ENCODE measurements at regions not wholly inside any gene's neighbourhood (a gene's known extent, or its start where the extent isn't known, plus 50 kb on each side); places are given as distances from the start of the nearest gene placed in this dataset.
A peak's percentile ranks its signal among the peaks of the same experiment; 100 is the strongest.

- H3K27ac ChIP-seq: no peak overlapping the region
- TF ChIP-seq CTCF (conservative IDR thresholded peaks at IDR 0.05): no peak
These were observed 162.1 kb upstream of the SOX5 start for GRCh38 chr12:24111616-24112015.

GRCh38 chr12:24111086-24111485 lies 161.6 kb upstream of the SOX5 start:
- TF ChIP-seq CTCF (conservative IDR thresholded peaks at IDR 0.05): no peak
- H3K27ac ChIP-seq: no peak overlapping the region

- no peak overlapping the region for H3K27ac ChIP-seq
- peak; percentile 86 for TF ChIP-seq CTCF (conservative IDR thresholded peaks at IDR 0.05)
These were observed 160.0 kb upstream of the SOX5 start for GRCh38 chr12:24109381-24110039.

- no peak for TF ChIP-seq CTCF (conservative IDR thresholded peaks at IDR 0.05)
- no peak overlapping the region for H3K27ac ChIP-seq
These were observed 153.2 kb upstream of the SOX5 start for GRCh38 chr12:24102676-24103075.

GRCh38 chr12:24099576-24099975 lies 150.1 kb upstream of the SOX5 start:
- no peak overlapping the region for H3K27ac ChIP-seq
- TF ChIP-seq CTCF (conservative IDR thresholded peaks at IDR 0.05): no peak

GRCh38 chr12:24095245-24095644 lies 145.8 kb upstream of the SOX5 start:
- no peak overlapping the region for H3K27ac ChIP-seq
- TF ChIP-seq CTCF (conservative IDR thresholded peaks at IDR 0.05): no peak

GRCh38 chr12:24089510-24089890 lies 140.0 kb upstream of the SOX5 start:
- no peak overlapping the region for H3K27ac ChIP-seq
- no peak for TF ChIP-seq CTCF (conservative IDR thresholded peaks at IDR 0.05)

Data from VCaP (cell line).